ENCODE measurements at regions not wholly inside any gene's neighbourhood (a gene's known extent, or its start where the extent isn't known, plus 50 kb on each side); places are given as distances from the start of the nearest gene placed in this dataset.

DNA sequence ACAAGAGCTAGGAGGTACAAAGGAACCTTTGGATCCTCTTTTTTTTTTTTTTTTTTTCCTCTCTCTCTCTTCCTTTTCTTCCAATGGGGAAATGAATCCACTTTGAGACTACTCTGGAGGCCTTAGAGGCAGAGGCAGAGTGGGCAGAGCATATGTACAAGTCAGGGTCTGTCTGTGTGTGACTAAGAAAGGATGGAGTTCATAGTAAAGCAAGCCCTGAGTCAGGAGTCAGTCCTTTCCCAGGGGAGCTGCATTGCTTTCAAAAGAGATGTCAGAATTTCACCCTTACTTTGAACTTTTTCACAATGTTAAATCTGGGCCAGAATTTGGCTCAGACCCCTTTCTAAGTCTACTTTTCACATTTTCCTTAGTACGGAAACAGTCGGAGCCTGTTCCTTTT lies 792.4 kb upstream of the C9orf72 start:
- ChIA-PET POLR2A (interaction anchor here (0.7 kb wide), 1 partner anchor 1493 kb away, joined by 4 read pairs; no protein-coding TSS in a partner anchor), CTCF (interaction anchor here (0.6 kb wide), 1 partner anchor 642 kb away, joined by 3 read pairs; no protein-coding TSS in a partner anchor)
- no peaks in the 10 kb centered on the region for H3K4me1 ChIP-seq (ENCODE audit: control insufficient read depth, insufficient read depth, low read length)
- no peaks in the 10 kb centered on the region for H3K36me3 ChIP-seq (ENCODE audit: control insufficient read depth in 2 of 2, insufficient read depth in 1 of 2, low read length in 2 of 2)
- no peaks in the 10 kb centered on the region for H3K9me3 ChIP-seq (ENCODE audit: control insufficient read depth, insufficient read depth, low read depth, low read length)
- TF ChIP-seq, protein P1, sequence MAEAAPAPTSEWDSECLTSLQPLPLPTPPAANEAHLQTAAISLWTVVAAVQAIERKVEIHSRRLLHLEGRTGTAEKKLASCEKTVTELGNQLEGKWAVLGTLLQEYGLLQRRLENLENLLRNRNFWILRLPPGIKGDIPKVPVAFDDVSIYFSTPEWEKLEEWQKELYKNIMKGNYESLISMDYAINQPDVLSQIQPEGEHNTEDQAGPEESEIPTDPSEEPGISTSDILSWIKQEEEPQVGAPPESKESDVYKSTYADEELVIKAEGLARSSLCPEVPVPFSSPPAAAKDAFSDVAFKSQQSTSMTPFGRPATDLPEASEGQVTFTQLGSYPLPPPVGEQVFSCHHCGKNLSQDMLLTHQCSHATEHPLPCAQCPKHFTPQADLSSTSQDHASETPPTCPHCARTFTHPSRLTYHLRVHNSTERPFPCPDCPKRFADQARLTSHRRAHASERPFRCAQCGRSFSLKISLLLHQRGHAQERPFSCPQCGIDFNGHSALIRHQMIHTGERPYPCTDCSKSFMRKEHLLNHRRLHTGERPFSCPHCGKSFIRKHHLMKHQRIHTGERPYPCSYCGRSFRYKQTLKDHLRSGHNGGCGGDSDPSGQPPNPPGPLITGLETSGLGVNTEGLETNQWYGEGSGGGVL (tag by site-specific recombination; IDR thresholded peaks at IDR 0.05): no peak
- TF ChIP-seq, protein P2, sequence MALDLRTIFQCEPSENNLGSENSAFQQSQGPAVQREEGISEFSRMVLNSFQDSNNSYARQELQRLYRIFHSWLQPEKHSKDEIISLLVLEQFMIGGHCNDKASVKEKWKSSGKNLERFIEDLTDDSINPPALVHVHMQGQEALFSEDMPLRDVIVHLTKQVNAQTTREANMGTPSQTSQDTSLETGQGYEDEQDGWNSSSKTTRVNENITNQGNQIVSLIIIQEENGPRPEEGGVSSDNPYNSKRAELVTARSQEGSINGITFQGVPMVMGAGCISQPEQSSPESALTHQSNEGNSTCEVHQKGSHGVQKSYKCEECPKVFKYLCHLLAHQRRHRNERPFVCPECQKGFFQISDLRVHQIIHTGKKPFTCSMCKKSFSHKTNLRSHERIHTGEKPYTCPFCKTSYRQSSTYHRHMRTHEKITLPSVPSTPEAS (tag by site-specific recombination; IDR thresholded peaks at IDR 0.05): no peak
- TF ChIP-seq KLF8 (tag by site-specific recombination; IDR thresholded peaks at IDR 0.05): no peak
- TF ChIP-seq YY1 (tag by site-specific recombination; IDR thresholded peaks at IDR 0.05): no peak
- TF ChIP-seq SCRT1 (tag by site-specific recombination; IDR thresholded peaks at IDR 0.05; ENCODE audit: borderline replicate concordance): no peak
- TF ChIP-seq ZNF324 (tag by site-specific recombination; IDR thresholded peaks at IDR 0.05): no peak
- TF ChIP-seq GFI1B (tag by site-specific recombination; IDR thresholded peaks at IDR 0.05): no peak
- no peak for TF ChIP-seq ZNF416 (tag by site-specific recombination; IDR thresholded peaks at IDR 0.05)
- TF ChIP-seq, protein P3, sequence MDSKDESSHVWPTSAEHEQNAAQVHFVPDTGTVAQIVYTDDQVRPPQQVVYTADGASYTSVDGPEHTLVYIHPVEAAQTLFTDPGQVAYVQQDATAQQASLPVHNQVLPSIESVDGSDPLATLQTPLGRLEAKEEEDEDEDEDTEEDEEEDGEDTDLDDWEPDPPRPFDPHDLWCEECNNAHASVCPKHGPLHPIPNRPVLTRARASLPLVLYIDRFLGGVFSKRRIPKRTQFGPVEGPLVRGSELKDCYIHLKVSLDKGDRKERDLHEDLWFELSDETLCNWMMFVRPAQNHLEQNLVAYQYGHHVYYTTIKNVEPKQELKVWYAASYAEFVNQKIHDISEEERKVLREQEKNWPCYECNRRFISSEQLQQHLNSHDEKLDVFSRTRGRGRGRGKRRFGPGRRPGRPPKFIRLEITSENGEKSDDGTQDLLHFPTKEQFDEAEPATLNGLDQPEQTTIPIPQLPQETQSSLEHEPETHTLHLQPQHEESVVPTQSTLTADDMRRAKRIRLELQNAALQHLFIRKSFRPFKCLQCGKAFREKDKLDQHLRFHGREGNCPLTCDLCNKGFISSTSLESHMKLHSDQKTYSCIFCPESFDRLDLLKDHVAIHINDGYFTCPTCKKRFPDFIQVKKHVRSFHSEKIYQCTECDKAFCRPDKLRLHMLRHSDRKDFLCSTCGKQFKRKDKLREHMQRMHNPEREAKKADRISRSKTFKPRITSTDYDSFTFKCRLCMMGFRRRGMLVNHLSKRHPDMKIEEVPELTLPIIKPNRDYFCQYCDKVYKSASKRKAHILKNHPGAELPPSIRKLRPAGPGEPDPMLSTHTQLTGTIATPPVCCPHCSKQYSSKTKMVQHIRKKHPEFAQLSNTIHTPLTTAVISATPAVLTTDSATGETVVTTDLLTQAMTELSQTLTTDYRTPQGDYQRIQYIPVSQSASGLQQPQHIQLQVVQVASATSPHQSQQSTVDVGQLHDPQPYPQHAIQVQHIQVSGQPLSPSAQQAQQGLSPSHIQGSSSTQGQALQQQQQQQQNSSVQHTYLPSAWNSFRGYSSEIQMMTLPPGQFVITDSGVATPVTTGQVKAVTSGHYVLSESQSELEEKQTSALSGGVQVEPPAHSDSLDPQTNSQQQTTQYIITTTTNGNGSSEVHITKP (tag by site-specific recombination; IDR thresholded peaks at IDR 0.05): no peak
- no peak for TF ChIP-seq GLIS1 (tag by site-specific recombination; IDR thresholded peaks at IDR 0.05)
- TF ChIP-seq ZNF473 (tag by site-specific recombination; IDR thresholded peaks at IDR 0.05): no peak
- no peak overlapping the region for H3K4me3 ChIP-seq (ENCODE audit: low read depth, low read length)
- H3K27ac ChIP-seq (ENCODE audit: extremely low read depth, low read depth, low read length): no peak overlapping the region

DNA sequence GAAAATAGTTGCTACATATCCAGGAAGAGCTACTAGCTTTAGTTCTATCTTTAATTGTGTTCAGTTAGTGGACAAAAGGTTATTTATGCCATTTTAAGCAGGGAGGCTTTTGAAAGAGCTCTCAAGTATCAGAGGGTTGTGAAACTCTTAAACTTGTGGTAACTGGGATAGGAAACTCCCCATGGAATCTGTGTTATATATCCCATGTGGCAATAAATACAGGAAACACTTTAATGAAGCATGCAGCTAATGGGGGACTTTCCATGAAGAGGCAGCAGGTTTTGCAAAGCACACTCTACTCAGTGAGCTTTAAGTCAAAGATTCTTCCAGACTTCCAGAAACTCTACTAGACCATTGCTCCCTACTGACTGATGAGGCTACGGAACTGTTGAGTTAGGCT lies 805.0 kb upstream of the C9orf72 start:
- TF ChIP-seq SETDB1 (IDR thresholded peaks at IDR 0.05; ENCODE audit: insufficient read length, low read length) (no peak), ZNF23 (tag by site-specific recombination; IDR thresholded peaks at IDR 0.05; ENCODE audit: borderline replicate concordance) (no peak), ZNF138 (tag by site-specific recombination; IDR thresholded peaks at IDR 0.05; ENCODE audit: borderline replicate concordance) (no peak), ZNF791 (tag by site-specific recombination; IDR thresholded peaks at IDR 0.05) (no peak), ZFP3 (tag by site-specific recombination; IDR thresholded peaks at IDR 0.05; ENCODE audit: low read depth) (no peak), ZNF658 (tag by site-specific recombination; IDR thresholded peaks at IDR 0.05) (no peak)
- TF ChIP-seq, protein P4, sequence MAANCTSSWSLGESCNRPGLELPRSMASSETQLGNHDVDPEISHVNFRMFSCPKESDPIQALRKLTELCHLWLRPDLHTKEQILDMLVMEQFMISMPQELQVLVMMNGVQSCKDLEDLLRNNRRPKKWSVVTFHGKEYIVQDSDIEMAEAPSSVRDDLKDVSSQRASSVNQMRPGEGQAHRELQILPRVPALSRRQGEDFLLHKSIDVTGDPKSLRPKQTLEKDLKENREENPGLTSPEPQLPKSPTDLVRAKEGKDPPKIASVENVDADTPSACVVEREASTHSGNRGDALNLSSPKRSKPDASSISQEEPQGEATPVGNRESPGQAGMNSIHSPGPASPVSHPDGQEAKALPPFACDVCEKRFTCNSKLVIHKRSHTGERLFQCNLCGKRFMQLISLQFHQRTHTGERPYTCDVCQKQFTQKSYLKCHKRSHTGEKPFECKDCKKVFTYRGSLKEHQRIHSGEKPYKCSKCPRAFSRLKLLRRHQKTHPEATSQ (tag by site-specific recombination; IDR thresholded peaks at IDR 0.05): no peak
- no peak overlapping the region for H3K27ac ChIP-seq (ENCODE audit: extremely low read depth, low read depth, low read length)
- H3K4me3 ChIP-seq (ENCODE audit: low read depth, low read length): no peak overlapping the region
- ChIA-PET POLR2A (no interaction called here), CTCF (no interaction called here)
- no peaks in the 10 kb centered on the region for H3K9me3 ChIP-seq (ENCODE audit: control insufficient read depth, insufficient read depth, low read depth, low read length)
- no peaks in the 10 kb centered on the region for H3K36me3 ChIP-seq (ENCODE audit: control insufficient read depth in 2 of 2, insufficient read depth in 1 of 2, low read length in 2 of 2)
- H3K4me1 ChIP-seq (ENCODE audit: control insufficient read depth, insufficient read depth, low read length): no peaks in the 10 kb centered on the region

Measured in HEK293 (cell line).